ENCODE measurements at regions not wholly inside any gene's neighbourhood (a gene's known extent, or its start where the extent isn't known, plus 50 kb on each side); places are given as distances from the start of the nearest gene placed in this dataset.

DNA sequence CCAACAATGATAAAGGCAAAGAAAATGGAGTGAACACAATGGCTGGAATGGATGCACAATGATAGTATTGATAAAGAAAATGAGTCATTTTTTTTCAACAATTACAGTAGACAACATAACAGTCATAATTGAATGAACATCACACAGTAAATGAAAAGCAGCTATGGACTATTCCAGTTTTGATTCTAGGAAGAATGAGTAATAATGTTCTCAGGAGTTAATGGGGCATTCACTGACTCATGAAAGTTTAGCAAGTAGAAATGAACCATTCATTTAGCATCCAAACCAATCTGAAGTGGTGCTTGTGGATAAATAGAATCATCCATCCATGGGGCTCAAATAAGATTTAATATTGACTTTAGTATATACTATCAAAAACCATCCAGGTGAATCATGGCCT, 1029.5 kb upstream of the GJE1 start:
- Histone ChIP-seq H3K4me1 (ENCODE audit: insufficient read depth, low read length) (peaks cover 9% of the 10 kb centered on the region), H3K9me3 (ENCODE audit: insufficient read depth, low read depth, low read length) (peaks cover 2% of the 10 kb centered on the region), H4K20me1 (ENCODE audit: insufficient read depth, low read length) (no peaks in the 10 kb centered on the region), H3K36me3 (ENCODE audit: insufficient read depth, low read length) (no peaks in the 10 kb centered on the region), H2AFZ (ENCODE audit: low read depth, low read length) (no peak overlapping the region), H3K27me3 (ENCODE audit: insufficient read depth, low read length) (no peaks in the 10 kb centered on the region), H3K9ac (ENCODE audit: low read length) (no peak overlapping the region), H3K4me2 (ENCODE audit: low read length) (no peak overlapping the region), H3K27ac (ENCODE audit: low read depth, low read length) (peak overlapping the region; percentile 34), H3K79me2 (ENCODE audit: insufficient read depth, low read length) (no peaks in the 10 kb centered on the region), H3K4me3 (ENCODE audit: insufficient read depth, low read depth, low read length) (no peak overlapping the region)
- H3K4me3 Mint-ChIP-seq (ENCODE audit: unreplicated experiment), result no peak overlapping the region
- FAIRE-seq (peak; percentile 49), DNase-seq (ENCODE audit: low read depth) (peak; percentile 85)
- peaks cover 19% of the 10 kb centered on the region for H3K4me1 Mint-ChIP-seq (ENCODE audit: low read depth, unreplicated experiment)
- TF ChIP-seq EZH2 (IDR thresholded peaks at IDR 0.05; ENCODE audit: insufficient read depth, low read length), result no peak
- TF ChIP-seq, protein P1, sequence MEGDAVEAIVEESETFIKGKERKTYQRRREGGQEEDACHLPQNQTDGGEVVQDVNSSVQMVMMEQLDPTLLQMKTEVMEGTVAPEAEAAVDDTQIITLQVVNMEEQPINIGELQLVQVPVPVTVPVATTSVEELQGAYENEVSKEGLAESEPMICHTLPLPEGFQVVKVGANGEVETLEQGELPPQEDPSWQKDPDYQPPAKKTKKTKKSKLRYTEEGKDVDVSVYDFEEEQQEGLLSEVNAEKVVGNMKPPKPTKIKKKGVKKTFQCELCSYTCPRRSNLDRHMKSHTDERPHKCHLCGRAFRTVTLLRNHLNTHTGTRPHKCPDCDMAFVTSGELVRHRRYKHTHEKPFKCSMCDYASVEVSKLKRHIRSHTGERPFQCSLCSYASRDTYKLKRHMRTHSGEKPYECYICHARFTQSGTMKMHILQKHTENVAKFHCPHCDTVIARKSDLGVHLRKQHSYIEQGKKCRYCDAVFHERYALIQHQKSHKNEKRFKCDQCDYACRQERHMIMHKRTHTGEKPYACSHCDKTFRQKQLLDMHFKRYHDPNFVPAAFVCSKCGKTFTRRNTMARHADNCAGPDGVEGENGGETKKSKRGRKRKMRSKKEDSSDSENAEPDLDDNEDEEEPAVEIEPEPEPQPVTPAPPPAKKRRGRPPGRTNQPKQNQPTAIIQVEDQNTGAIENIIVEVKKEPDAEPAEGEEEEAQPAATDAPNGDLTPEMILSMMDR (IDR thresholded peaks at IDR 0.05; ENCODE audit: insufficient read depth, low read depth, low read length), result no peak
- peaks cover 3% of the 10 kb centered on the region for H3K9me3 Mint-ChIP-seq (ENCODE audit: unreplicated experiment)
- H3K27me3 Mint-ChIP-seq (ENCODE audit: low read depth, unreplicated experiment), result no peaks in the 10 kb centered on the region
- H3K27ac Mint-ChIP-seq (ENCODE audit: unreplicated experiment), result no peak overlapping the region
- H3K36me3 Mint-ChIP-seq (ENCODE audit: low read depth, unreplicated experiment), result no peaks in the 10 kb centered on the region

DNA sequence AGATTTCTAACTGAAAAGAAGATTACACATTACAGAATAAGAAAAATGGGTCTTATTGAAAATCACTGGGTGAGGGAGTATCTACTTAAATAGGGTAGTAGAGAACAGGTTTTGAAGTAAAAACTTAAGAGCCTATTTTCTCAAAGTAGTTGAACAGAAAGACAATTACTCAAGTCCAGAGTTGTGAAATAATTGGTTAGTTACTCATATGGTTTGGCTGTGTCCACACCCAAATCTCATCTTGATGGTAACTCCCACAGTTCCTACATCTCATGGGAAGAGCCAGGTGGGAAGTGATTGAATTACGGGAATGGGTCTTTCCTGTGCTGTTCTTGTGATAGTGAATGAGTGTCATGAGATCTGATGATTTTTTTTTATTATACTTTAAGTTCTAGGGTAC, 1035.3 kb upstream of the GJE1 start:
- H3K4me3 ChIP-seq (ENCODE audit: insufficient read depth, low read depth, low read length), result no peak overlapping the region

DNA sequence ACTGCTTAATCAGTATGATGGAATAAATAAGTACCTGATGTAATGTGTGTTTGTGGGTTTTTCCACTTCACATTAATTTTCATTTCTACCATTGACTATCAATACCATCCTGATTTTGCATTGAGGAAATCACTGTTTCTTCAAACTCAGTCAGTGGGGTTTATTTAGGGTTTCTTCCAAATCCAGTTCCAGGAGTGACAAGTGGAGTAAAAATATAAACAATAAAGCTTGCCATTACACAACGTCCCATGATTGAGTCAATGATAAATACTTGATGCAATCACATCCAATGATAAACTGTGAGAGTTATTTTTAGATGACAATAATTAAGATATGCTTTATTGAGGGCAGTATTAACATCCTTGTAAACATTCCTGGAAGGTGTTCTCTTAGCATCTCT, 1037.4 kb upstream of the GJE1 start:
- Mint-ChIP-seq H3K36me3 (ENCODE audit: low read depth, unreplicated experiment) (no peaks in the 10 kb centered on the region), H3K27me3 (ENCODE audit: low read depth, unreplicated experiment) (no peaks in the 10 kb centered on the region), H3K4me3 (ENCODE audit: unreplicated experiment) (no peak overlapping the region), H3K9me3 (ENCODE audit: unreplicated experiment) (no peaks in the 10 kb centered on the region), H3K4me1 (ENCODE audit: low read depth, unreplicated experiment) (no peaks in the 10 kb centered on the region), H3K27ac (ENCODE audit: unreplicated experiment) (no peak overlapping the region)
- no peak overlapping the region for H2AFZ ChIP-seq (ENCODE audit: low read depth, low read length)
- DNase-seq (ENCODE audit: low read depth) (no peak), FAIRE-seq (no peak)
- H3K36me3 ChIP-seq (ENCODE audit: insufficient read depth, low read length), result no peaks in the 10 kb centered on the region
- no peak for TF ChIP-seq EZH2 (IDR thresholded peaks at IDR 0.05; ENCODE audit: insufficient read depth, low read length)
- TF ChIP-seq, protein P1 (IDR thresholded peaks at IDR 0.05; ENCODE audit: insufficient read depth, low read depth, low read length), result no peak
- no peaks in the 10 kb centered on the region for H3K9me3 ChIP-seq (ENCODE audit: insufficient read depth, low read depth, low read length)
- no peak overlapping the region for H3K27ac ChIP-seq (ENCODE audit: low read depth, low read length)
- no peaks in the 10 kb centered on the region for H3K27me3 ChIP-seq (ENCODE audit: insufficient read depth, low read length)
- no peak overlapping the region for H3K4me2 ChIP-seq (ENCODE audit: low read length)
- H3K4me3 ChIP-seq (ENCODE audit: insufficient read depth, low read depth, low read length), result no peak overlapping the region
- H3K9ac ChIP-seq (ENCODE audit: low read length), result no peak overlapping the region
- H4K20me1 ChIP-seq (ENCODE audit: insufficient read depth, low read length), result no peaks in the 10 kb centered on the region
- H3K79me2 ChIP-seq (ENCODE audit: insufficient read depth, low read length), result no peaks in the 10 kb centered on the region
- H3K4me1 ChIP-seq (ENCODE audit: insufficient read depth, low read length), result no peaks in the 10 kb centered on the region

More for the DNA sequence above, 1035.3 kb upstream of the GJE1 start:
- H3K9ac ChIP-seq (ENCODE audit: low read length), result no peak overlapping the region
- H3K27me3 Mint-ChIP-seq (ENCODE audit: low read depth, unreplicated experiment), result no peaks in the 10 kb centered on the region
- H3K9me3 Mint-ChIP-seq (ENCODE audit: unreplicated experiment), result no peaks in the 10 kb centered on the region
- H3K4me1 Mint-ChIP-seq (ENCODE audit: low read depth, unreplicated experiment), result no peaks in the 10 kb centered on the region
- H3K36me3 ChIP-seq (ENCODE audit: insufficient read depth, low read length), result no peaks in the 10 kb centered on the region
- no peak overlapping the region for H3K4me2 ChIP-seq (ENCODE audit: low read length)
- no peaks in the 10 kb centered on the region for H4K20me1 ChIP-seq (ENCODE audit: insufficient read depth, low read length)
- no peaks in the 10 kb centered on the region for H3K4me1 ChIP-seq (ENCODE audit: insufficient read depth, low read length)
- H3K4me3 Mint-ChIP-seq (ENCODE audit: unreplicated experiment), result no peak overlapping the region
- H3K27ac Mint-ChIP-seq (ENCODE audit: unreplicated experiment), result no peak overlapping the region
- FAIRE-seq, result no peak
- no peak for DNase-seq (ENCODE audit: low read depth)
- TF ChIP-seq EZH2 (IDR thresholded peaks at IDR 0.05; ENCODE audit: insufficient read depth, low read length), result no peak
- TF ChIP-seq, protein P1 (IDR thresholded peaks at IDR 0.05; ENCODE audit: insufficient read depth, low read depth, low read length), result no peak
- H3K27me3 ChIP-seq (ENCODE audit: insufficient read depth, low read length), result no peaks in the 10 kb centered on the region
- H3K9me3 ChIP-seq (ENCODE audit: insufficient read depth, low read depth, low read length), result no peaks in the 10 kb centered on the region
- H3K36me3 Mint-ChIP-seq (ENCODE audit: low read depth, unreplicated experiment), result no peaks in the 10 kb centered on the region
- no peaks in the 10 kb centered on the region for H3K79me2 ChIP-seq (ENCODE audit: insufficient read depth, low read length)
- H3K27ac ChIP-seq (ENCODE audit: low read depth, low read length), result no peak overlapping the region
- H2AFZ ChIP-seq (ENCODE audit: low read depth, low read length), result no peak overlapping the region
